ENCODE measurements at regions not wholly inside any gene's neighbourhood (a gene's known extent, or its start where the extent isn't known, plus 50 kb on each side); places are given as distances from the start of the nearest gene placed in this dataset.

DNA sequence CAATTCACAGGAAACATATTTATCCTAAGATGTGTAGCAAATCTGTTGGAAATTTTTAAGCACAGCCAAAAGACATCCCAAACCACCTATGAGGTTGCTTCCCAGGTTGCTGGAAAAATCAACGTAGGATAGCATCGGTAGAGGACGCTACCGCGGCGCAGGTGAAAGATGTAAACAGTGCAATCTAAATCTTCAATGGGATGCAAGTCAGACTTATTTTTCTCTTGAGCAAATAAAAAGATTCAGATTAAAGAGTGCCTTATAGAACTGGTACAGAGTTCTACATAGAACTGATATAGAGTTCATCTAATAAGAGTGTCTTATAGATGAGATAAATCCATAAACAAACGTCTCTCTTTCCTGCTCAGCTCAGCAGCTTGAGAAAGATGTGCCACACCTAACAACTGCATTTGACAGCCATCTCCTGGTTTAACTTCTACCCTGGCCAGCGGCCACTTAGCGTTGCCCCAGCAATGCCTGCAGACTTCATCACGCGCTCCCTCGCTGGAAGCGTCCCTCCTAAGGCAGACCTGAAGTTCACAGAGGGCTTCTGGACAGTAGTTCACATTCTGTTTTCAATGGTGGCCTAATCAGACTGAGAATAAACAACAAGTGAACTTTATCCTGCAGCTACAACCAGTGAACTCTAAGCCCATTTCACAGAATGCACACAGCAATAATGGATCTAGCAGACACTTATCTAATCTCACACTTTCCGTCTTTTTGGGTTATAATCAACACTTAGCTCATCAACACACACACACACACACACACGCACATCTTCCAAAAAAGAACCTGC lies 164.5 kb downstream of the TOMM20 start:
- no peak for DNase-seq (ENCODE audit: low spot score)
- TF ChIP-seq, protein P1, sequence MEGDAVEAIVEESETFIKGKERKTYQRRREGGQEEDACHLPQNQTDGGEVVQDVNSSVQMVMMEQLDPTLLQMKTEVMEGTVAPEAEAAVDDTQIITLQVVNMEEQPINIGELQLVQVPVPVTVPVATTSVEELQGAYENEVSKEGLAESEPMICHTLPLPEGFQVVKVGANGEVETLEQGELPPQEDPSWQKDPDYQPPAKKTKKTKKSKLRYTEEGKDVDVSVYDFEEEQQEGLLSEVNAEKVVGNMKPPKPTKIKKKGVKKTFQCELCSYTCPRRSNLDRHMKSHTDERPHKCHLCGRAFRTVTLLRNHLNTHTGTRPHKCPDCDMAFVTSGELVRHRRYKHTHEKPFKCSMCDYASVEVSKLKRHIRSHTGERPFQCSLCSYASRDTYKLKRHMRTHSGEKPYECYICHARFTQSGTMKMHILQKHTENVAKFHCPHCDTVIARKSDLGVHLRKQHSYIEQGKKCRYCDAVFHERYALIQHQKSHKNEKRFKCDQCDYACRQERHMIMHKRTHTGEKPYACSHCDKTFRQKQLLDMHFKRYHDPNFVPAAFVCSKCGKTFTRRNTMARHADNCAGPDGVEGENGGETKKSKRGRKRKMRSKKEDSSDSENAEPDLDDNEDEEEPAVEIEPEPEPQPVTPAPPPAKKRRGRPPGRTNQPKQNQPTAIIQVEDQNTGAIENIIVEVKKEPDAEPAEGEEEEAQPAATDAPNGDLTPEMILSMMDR (IDR thresholded peaks at IDR 0.05; ENCODE audit: extremely low read depth, missing control alignments) = no peak

DNA sequence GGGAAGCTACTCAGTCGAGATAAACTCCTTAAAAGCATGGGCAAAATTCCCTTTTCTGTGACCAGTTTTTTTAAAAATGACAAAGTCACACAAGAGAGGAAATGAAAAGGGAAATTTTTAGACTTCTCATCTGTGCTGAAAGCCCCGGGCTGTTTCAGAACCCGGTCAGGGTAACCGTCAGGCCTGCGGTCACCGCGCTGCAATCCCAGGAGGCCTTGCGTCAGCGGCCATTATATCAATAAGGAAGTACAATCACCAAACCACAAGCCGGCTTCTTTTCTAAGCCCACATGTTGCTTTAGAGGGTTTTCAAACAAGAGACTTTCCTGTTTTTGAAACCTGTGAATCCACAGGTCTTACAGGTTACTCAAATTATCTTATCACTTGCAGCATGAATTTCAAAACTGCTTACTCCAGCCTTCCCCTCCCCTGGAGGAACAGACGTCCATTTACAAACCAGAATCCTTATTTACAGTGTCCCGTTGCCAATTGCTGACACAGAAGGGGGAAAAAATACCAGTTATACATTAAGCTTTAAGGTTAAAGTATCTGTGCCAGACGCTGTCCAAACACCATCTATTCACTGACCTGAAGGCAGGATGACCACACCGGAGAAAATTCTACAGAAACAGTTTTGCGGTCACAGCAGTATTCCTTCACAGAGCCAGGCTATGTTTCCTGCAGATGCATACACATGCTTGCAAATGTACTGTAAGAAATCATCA lies 165.3 kb downstream of the TOMM20 start:
- peak; percentile 88 for DNase-seq (ENCODE audit: low spot score)
- TF ChIP-seq, protein P1 (IDR thresholded peaks at IDR 0.05; ENCODE audit: extremely low read depth, missing control alignments) = no peak

DNA sequence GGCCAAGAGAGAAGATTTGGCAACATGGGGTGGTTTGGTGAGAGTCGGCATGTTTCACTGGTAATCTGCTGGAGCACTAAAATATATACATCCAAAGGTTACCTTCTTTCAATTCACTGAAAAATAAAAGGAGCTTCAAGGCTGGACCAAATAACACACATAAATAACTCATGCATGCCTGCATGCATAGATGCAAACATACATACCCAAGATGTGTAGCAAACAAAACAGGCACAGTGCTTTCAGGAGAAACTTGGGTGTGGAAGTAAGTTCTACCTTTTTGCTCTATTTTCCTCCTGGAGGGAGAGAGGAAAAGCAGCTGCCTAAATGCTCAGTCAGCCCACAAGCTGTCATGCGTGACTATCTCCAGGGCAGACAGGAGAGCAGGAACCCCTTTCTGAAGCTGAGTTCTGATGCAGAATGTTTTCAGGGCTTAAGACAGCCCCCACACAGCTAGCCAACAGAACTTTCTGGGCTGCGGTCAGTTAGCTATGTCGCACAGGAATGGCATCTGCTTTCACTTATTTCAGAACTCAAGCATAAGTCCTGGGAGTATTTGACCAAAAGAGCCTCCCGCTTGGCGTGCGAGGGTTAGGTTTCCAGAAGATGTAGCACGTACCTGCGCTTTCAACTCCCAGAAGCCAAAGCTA lies 166.2 kb downstream of the TOMM20 start:
- TF ChIP-seq, protein P1 (IDR thresholded peaks at IDR 0.05; ENCODE audit: extremely low read depth, missing control alignments) = no peak
- peak; percentile 68 for DNase-seq (ENCODE audit: low spot score)

DNA sequence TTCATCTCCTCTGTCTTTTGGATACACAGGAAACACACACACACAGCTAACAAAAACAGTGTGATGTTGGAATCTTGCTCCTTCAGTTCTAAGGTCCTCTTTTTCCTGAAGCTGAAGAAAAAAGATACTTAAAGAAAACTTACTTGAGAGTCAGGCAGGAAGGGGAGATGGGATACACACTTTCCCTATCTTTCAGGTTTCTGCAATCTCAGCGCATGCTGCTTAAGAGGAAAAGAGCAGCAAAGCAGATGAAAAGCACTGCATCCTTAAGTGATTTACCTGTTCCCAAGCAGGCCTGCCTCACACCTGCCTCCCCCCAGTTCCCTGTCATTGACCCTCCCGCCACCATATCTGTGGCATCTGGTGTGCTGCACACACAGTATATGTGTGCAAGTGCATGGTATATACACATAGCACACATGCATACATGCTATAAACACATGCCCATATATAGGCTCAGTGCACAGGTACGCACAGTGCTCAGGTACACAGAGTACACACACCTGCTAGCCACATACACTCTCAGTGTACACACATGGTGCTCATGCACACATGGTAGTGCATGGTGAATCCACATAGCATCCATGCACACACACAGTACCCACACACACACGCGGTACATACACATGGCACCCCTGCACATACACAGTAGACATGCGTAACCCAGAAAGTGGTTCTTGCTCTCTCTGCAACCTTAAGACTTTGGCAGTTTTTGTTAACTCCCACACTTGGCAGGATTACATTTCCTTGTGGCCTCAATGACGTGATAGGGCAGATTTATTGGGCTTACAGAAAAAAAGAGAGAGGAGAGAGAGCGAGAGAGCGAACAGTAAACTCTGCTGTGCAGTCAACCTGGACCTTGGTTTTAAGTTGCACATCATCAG lies 166.9 kb downstream of the TOMM20 start:
- TF ChIP-seq, protein P1 (IDR thresholded peaks at IDR 0.05; ENCODE audit: extremely low read depth, missing control alignments) = no peak
- peak; percentile 48 for DNase-seq (ENCODE audit: low spot score)

DNA sequence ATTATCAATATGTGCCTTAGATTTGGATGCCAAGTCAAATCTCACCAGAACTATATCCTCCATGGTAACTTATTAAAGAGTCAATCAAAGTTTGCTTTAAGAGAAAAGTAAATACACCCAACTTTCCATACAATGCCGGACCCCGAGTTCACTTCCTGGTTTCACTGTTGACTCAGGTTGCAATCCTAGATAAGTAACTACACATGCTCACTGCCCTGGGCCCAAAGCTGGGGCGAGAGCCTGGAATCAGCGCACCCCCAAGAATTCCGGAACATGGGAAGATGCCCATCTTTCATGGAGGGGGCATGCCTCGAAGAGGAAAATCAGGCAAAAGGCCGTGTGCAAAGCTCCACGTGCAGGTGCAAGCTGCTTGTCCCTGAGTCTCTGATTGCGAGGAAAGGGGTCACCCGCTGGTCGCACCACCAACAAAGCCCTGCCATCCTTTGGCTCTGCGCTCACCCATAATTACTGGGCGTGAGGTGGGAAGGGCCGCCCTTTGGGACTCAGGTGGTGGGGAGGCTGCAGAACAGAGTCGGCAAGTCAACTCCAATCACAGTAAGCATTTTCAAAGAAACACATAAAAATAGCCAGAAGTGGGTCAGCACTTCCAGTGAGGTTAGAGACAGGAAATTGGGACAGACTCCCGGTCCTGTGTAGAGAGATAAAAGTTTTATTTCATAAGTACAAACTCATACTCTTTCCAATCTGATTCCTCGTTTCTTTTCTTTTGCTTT lies 167.7 kb downstream of the TOMM20 start:
- TF ChIP-seq, protein P1 (IDR thresholded peaks at IDR 0.05; ENCODE audit: extremely low read depth, missing control alignments) = no peak
- no peak for DNase-seq (ENCODE audit: low spot score)
